T-helper 2 cell (primary cell): ENCODE measurements at regions not wholly inside any gene's neighbourhood (a gene's known extent, or its start where the extent isn't known, plus 50 kb on each side); places are given as distances from the start of the nearest gene placed in this dataset.

Source experiments
- DNase-seq, 5 experiments: peaks; one replicate each; pipeline versions ENCODE4 v3.0.0 to v3.0.0-alpha.2; 2012 to 2022

DNA sequence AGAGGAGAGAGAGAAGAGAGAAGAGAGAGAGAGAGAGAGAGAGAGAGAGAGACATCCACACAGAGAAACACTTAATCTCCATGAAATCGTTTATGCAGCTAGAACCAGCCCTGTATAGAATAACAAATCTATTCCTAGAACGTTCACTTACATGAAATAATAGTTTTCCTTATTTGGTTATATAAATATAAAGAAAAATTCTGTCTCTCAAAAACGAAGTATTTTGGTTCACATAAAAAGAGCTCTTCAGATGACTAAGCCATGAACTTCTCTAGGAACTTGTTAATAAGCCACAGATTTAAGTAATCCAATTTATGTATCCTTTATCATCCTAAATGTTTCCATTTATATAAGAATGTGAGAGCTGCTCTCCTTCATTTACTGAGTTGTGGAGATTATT lies 1315.1 kb upstream of the PCDH7 start:
- no peak for DNase-seq

DNA sequence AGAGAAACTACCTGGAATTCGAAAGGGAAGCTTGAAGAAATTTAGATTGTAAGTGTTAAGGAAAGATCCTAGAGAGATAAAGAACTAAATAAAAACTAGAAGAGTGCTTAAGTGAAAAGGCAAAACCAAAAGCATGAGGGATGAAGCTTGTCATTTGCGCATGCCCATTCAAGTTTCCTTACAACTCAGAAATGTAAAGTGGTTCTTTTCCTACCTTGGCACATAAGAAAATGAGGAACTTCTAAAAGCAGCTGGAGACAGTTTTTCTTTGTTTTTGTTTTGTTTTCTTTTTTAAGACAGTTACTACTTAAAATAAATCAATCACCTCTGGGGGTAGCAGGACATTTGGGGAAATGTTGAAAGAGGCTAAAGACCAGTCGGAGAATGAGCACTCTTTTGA lies 1304.4 kb upstream of the PCDH7 start:
- DNase-seq = no peak

DNA sequence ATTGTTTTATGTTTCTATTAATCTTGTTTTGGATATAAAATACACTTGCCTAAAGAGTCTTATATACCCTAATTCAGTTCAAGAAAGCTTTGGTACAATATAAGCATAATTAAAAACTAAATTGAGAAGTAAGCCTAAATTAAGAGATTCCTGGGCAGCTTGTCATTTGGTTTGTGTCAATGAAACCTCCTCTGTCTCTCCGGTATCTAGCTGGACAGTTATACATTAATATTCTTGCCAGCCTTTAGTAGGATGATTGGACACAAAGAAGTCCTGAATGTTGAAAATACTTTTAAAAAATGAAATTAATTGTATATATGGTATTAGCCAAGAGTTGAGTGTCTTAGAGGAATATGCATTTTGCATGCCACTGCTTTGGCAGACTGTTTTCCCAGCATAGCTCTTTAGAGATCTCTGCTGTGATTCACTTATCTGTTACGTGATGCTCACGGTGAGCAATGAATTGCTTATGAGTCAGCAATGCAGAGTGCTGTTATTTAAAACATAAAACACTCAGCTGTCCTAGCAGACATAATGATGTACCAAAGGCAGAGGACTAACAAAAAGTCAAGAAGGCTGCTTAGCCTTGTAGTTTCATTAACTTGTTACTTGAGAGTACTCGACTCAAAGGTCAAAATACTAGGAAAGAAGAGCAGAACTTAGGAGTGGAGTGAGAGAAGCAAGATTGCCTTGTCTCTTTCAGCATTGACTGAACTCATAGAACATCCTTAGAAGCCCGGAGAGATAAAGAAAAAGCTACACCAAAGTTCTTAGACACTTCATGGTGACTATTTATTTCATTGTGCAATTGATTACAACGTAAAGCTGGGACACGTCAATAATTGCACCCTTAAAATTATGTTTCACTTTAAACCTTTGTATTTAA lies 1296.1 kb upstream of the PCDH7 start:
- DNase-seq = no peak

DNA sequence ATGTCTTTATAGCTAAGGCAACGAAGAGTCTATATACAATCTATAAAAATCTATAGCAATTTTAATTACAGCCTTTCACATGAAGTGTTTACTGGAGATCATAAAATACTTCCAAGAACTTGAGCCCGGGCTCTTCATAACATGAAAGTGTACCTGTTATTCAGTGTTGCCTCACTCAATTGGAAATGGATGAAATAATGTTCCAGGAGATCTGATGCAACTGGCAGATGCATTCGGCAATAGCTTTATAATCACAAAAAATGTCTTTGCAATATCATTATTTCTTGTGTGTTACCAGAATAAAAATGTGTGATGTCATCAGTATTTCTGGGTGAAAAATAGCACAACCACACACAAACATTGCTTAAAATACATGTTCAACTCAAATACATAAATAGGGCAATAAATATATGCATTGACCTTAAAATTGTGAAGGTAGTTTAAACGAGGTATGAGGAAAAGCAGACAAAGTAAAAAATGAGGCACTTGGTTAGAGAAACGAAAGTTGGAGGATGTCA lies 1266.8 kb upstream of the PCDH7 start:
- DNase-seq = no peak

DNA sequence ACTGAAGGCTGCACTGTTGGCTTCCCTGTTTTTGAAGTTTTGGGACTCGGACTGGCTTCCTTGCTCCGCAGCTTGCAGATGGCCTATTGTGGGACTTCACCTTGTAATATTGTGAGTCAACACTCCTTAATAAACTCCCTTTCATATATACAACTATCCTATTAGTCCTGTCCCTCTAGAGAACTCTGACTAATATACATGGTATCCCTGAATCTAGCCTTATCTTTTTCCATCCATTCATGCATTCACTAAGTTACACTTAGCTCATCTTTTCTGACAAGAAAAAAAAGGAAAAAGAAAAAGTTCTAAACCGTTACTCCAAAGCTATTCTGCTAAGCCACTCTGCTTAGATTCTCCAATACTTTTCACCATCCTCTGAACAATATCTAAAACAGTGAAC lies 1260.2 kb upstream of the PCDH7 start:
- DNase-seq = no peak

DNA sequence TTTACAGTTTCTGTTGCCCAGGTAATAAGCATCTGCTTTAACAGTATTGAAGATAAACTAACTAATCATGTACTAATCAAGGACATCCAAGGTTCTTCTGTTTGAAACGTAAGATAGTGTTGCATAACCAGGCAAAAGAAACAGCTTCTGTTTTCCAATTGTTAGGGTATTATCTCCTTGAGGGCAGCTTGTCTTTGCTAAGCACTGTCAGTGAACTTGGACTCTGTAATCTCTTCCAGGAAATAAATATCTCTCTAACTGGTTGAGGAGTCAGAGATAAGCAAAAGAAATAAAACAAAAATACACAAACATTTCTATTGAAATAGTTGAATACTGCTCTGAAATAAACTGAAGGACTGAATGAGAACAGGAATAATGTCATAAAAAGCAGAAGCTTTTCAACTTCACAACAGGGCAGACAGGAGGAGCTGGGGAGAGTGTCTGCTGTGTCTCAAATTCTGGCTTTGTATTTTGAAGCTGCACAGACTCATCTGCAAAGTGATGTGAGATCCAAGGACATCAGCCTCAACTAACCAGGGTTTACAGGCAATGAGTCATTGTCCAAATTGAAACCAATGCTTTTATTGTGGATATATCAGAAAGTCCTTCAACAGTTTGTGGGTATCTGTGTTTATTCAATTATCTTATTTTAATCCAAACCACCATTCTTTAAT lies 1253.0 kb upstream of the PCDH7 start:
- DNase-seq = no peak
